Liver (tissue), 8 donors: ENCODE measurements at regions not wholly inside any gene's neighbourhood (a gene's known extent, or its start where the extent isn't known, plus 50 kb on each side); places are given as distances from the start of the nearest gene placed in this dataset.

Source experiments
- DNase-seq: peaks from one replicate; pipeline ENCODE4 v3.0.0-alpha.2; 2017; ENCODE audit warnings: low spot score
- H3K27ac ChIP-seq, 2 donors: one replicate each; pipeline ENCODE4 v1.7.0; 2013; ENCODE audit warnings: inconsistent platforms in 2 of 2, low read length in 2 of 2, control low read depth in 1 of 2, low read depth in 1 of 2, mild to moderate bottlenecking in 1 of 2
- H3K27me3 ChIP-seq, 4 donors: one replicate each; pipeline versions ENCODE4 v1.6.1 to v1.7.0; 2013; ENCODE audit warnings: low read length in 3 of 4, inconsistent platforms in 1 of 4, mild to moderate bottlenecking in 1 of 4, moderate library complexity in 1 of 4; ENCODE audit not compliant: control insufficient read depth in 4 of 4, insufficient read depth in 4 of 4
- H3K36me3 ChIP-seq, 4 donors: one replicate each; pipeline versions ENCODE4 v1.6.1 to v1.7.0; 2013; ENCODE audit warnings: low read length in 3 of 4, mild to moderate bottlenecking in 3 of 4, low read depth in 1 of 4, moderate library complexity in 1 of 4; ENCODE audit not compliant: control insufficient read depth in 4 of 4, insufficient read depth in 3 of 4
- H3K4me1 ChIP-seq, 4 donors: one replicate each; pipeline versions ENCODE4 v1.6.1 to v1.7.0; 2013; ENCODE audit warnings: low read length in 3 of 4, mild to moderate bottlenecking in 3 of 4, moderate library complexity in 1 of 4; ENCODE audit not compliant: control insufficient read depth in 4 of 4, insufficient read depth in 4 of 4
- H3K4me3 ChIP-seq, 3 donors: one replicate each; pipeline versions ENCODE4 v1.6.1 to v1.7.0; 2013; ENCODE audit warnings: low read length in 3 of 3, control low read depth in 1 of 3, low read depth in 1 of 3, mild to moderate bottlenecking in 1 of 3
- H3K9ac ChIP-seq, 2 donors: one replicate each; pipeline ENCODE4 v1.7.0; 2013; ENCODE audit warnings: low read length in 2 of 2, mild to moderate bottlenecking in 2 of 2, moderate library complexity in 2 of 2, control low read depth in 1 of 2, low read depth in 1 of 2
- H3K9me3 ChIP-seq, 4 donors: one replicate each; pipeline versions ENCODE4 v1.6.1 to v1.7.0; 2013; ENCODE audit warnings: low read length in 3 of 4; ENCODE audit not compliant: control insufficient read depth in 4 of 4
- EGR1 ChIP-seq, 2 donors: IDR thresholded peaks; 2 replicates each; pipeline ENCODE4 v1.6.1; 2016 to 2018; ENCODE audit warnings: antibody characterized with exemption in 2 of 2, low read depth in 2 of 2
- FOXA1 ChIP-seq: IDR thresholded peaks from 2 replicates; pipeline ENCODE4 v1.6.1; 2016; ENCODE audit warnings: antibody characterized with exemption
- FOXA2 ChIP-seq: IDR thresholded peaks from 2 replicates; pipeline ENCODE4 v1.6.1; 2016; ENCODE audit warnings: antibody characterized with exemption
- GABPA ChIP-seq, 2 donors: IDR thresholded peaks in 1 of 2; conservative IDR thresholded peaks in 1 of 2; 2 replicates each; pipeline ENCODE4 v1.6.1; 2016; ENCODE audit warnings: antibody characterized with exemption in 2 of 2, mild to moderate bottlenecking in 1 of 2, moderate library complexity in 1 of 2
- HNF4A ChIP-seq, 2 donors: conservative IDR thresholded peaks; 2 replicates each; pipeline ENCODE4 v1.6.1; 2016; ENCODE audit warnings: antibody characterized with exemption in 2 of 2, mild to moderate bottlenecking in 2 of 2
- HNF4G ChIP-seq: IDR thresholded peaks from 2 replicates; pipeline ENCODE4 v1.6.1; 2016; ENCODE audit warnings: antibody characterized with exemption
- JUND ChIP-seq, 2 donors: IDR thresholded peaks; 2 replicates each; pipeline ENCODE4 v1.6.1; 2016; ENCODE audit warnings: antibody characterized with exemption in 2 of 2
- NR2F2 ChIP-seq: IDR thresholded peaks from 2 replicates; pipeline ENCODE4 v1.6.1; 2016; ENCODE audit warnings: antibody characterized with exemption
- RAD21 ChIP-seq, 2 donors: IDR thresholded peaks; 2 replicates each; pipeline ENCODE4 v1.6.1; 2016; ENCODE audit warnings: antibody characterized with exemption in 2 of 2, mild to moderate bottlenecking in 2 of 2
- RXRA ChIP-seq, 2 donors: IDR thresholded peaks; 2 replicates each; pipeline ENCODE4 v1.6.1; 2017 to 2018; ENCODE audit warnings: antibody characterized with exemption in 2 of 2, mild to moderate bottlenecking in 1 of 2
- SP1 ChIP-seq: IDR thresholded peaks from 2 replicates; pipeline ENCODE4 v1.6.1; 2018; ENCODE audit warnings: antibody characterized with exemption, mild to moderate bottlenecking
- TAF1 ChIP-seq: conservative IDR thresholded peaks from 2 replicates; pipeline ENCODE4 v1.6.1; 2016; ENCODE audit warnings: antibody characterized with exemption, mild to moderate bottlenecking
- YY1 ChIP-seq: IDR thresholded peaks from 2 replicates; pipeline ENCODE4 v1.6.1; 2016; ENCODE audit warnings: antibody characterized with exemption, mild to moderate bottlenecking
- WGBS: extraction: QIAGEN DNeasy Blood & Tissue Kit; methylation state at CpG from one replicate; pipeline ENCODE4 v1.1.7; 2013; 5-methylcytosine and 5-hydroxymethylcytosine counted together
- TF ChIP-seq, protein P1 (sequence below): fragments of 150-350 bp; IDR thresholded peaks from 2 replicates; pipeline ENCODE4 v1.5.1; 2017; ENCODE audit warnings: improper control_type of control experiment, low read depth, low read length; ENCODE audit not compliant: missing input control
- TF ChIP-seq, protein P2 (sequence below): IDR thresholded peaks from 2 replicates; pipeline ENCODE4 v1.6.1; 2016; ENCODE audit warnings: antibody characterized with exemption
- TF ChIP-seq, protein P3 (sequence below): IDR thresholded peaks from 2 replicates; pipeline ENCODE4 v1.6.1; 2016; ENCODE audit warnings: antibody characterized with exemption
- TF ChIP-seq, protein P4 (sequence below): IDR thresholded peaks from 2 replicates; pipeline ENCODE4 v1.6.1; 2016; ENCODE audit warnings: antibody characterized with exemption
- TF ChIP-seq, protein P5 (sequence below): IDR thresholded peaks from 2 replicates; pipeline ENCODE4 v1.6.1; 2016; ENCODE audit warnings: antibody characterized with exemption, mild to moderate bottlenecking
- donor health status: healthy.
- donor health status: healthy.
- donor health status: healthy.
- donor health status: healthy.
- donor health status: healthy.

DNA sequence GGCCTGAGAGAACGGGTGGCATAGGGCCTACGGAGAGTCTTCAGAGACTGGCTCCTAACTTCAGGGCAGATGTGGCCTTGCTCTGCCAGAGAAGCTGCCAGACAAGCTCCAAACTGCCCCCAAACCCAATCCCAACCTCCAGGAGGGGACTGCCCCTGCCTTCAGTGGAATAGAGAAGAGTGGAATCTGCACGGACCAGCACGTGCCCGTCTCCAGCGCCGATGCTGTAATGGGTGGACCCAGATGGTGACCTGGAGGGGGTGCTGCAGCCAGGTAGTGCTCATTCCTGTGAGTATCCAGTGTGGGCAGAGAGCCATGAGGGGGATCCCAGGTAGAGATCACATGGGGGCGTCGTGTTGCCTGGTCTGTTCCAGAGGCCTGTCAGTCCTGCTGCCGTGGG lies 73.2 kb upstream of the NKX1-1 start (continued):
- TF ChIP-seq, protein P1, sequence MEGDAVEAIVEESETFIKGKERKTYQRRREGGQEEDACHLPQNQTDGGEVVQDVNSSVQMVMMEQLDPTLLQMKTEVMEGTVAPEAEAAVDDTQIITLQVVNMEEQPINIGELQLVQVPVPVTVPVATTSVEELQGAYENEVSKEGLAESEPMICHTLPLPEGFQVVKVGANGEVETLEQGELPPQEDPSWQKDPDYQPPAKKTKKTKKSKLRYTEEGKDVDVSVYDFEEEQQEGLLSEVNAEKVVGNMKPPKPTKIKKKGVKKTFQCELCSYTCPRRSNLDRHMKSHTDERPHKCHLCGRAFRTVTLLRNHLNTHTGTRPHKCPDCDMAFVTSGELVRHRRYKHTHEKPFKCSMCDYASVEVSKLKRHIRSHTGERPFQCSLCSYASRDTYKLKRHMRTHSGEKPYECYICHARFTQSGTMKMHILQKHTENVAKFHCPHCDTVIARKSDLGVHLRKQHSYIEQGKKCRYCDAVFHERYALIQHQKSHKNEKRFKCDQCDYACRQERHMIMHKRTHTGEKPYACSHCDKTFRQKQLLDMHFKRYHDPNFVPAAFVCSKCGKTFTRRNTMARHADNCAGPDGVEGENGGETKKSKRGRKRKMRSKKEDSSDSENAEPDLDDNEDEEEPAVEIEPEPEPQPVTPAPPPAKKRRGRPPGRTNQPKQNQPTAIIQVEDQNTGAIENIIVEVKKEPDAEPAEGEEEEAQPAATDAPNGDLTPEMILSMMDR = no peak
- TF ChIP-seq FOXA1 = no peak
- TF ChIP-seq YY1 = no peak

DNA sequence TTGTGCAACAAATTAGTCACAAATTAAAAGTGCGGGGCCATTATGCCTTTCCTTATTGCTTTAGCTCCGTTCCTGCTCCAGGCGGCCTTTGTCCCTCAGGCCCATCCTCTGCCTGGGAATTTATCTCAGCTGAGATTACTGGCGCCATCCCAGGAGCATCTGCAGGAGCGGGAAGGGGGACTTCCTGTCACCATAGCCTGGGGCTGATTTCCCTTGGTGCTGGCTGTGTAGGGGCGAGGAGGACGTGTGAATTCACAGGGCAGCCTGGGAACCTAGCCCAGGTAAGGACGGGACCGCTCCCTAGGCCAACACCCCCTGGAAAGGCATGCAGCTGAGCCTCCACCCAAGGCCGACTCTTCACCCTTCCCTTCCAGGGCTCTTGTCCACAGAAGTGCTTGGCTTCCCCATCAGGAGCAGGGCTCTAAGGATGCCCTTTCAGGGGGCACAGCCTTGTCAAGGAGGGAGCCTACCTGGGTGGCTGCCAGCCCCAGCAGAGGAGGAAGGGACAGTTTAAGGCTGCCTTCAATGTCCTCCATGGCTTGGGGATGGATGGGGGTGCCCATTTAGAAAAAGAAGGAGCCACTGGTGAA lies 72.6 kb upstream of the NKX1-1 start:
- Histone ChIP-seq H3K4me3 (no peak overlapping the region), H3K9ac (no peak overlapping the region), H3K27ac (no peak overlapping the region), H3K9me3 (peaks cover 5 to 23% (median 12%) of the 10 kb centered on the region in 4 donors), H3K27me3 (peaks cover 0 to 4% (median 0%) of the 10 kb centered on the region in 4 donors), H3K36me3 (no peaks in the 10 kb centered on the region), H3K4me1 (no peaks in the 10 kb centered on the region)
- no peak for DNase-seq
- TF ChIP-seq FOXA1 (no peak), EGR1 (IDR thresholded peaks at IDR 0.05; ENCODE audit: low read depth in 2 of 2) (no peak), FOXA2 (no peak), GABPA (IDR thresholded peaks at IDR 0.05 in 1 of 2, conservative IDR thresholded peaks at IDR 0.05 in 1 of 2) (no peak), YY1 (no peak), RAD21 (IDR thresholded peaks at IDR 0.05) (no peak), RXRA (IDR thresholded peaks at IDR 0.05) (no peak), TAF1 (no peak), HNF4A (conservative IDR thresholded peaks at IDR 0.05) (no peak), SP1 (no peak), JUND (IDR thresholded peaks at IDR 0.05) (no peak), NR2F2 (no peak), HNF4G (no peak)
- TF ChIP-seq, protein P2, sequence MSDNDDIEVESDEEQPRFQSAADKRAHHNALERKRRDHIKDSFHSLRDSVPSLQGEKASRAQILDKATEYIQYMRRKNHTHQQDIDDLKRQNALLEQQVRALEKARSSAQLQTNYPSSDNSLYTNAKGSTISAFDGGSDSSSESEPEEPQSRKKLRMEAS = no peak
- TF ChIP-seq, protein P3, sequence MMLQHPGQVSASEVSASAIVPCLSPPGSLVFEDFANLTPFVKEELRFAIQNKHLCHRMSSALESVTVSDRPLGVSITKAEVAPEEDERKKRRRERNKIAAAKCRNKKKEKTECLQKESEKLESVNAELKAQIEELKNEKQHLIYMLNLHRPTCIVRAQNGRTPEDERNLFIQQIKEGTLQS = no peak
- TF ChIP-seq, protein P1 = no peak
- TF ChIP-seq, protein P4, sequence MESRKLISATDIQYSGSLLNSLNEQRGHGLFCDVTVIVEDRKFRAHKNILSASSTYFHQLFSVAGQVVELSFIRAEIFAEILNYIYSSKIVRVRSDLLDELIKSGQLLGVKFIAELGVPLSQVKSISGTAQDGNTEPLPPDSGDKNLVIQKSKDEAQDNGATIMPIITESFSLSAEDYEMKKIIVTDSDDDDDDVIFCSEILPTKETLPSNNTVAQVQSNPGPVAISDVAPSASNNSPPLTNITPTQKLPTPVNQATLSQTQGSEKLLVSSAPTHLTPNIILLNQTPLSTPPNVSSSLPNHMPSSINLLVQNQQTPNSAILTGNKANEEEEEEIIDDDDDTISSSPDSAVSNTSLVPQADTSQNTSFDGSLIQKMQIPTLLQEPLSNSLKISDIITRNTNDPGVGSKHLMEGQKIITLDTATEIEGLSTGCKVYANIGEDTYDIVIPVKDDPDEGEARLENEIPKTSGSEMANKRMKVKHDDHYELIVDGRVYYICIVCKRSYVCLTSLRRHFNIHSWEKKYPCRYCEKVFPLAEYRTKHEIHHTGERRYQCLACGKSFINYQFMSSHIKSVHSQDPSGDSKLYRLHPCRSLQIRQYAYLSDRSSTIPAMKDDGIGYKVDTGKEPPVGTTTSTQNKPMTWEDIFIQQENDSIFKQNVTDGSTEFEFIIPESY = no peak
- TF ChIP-seq, protein P5, sequence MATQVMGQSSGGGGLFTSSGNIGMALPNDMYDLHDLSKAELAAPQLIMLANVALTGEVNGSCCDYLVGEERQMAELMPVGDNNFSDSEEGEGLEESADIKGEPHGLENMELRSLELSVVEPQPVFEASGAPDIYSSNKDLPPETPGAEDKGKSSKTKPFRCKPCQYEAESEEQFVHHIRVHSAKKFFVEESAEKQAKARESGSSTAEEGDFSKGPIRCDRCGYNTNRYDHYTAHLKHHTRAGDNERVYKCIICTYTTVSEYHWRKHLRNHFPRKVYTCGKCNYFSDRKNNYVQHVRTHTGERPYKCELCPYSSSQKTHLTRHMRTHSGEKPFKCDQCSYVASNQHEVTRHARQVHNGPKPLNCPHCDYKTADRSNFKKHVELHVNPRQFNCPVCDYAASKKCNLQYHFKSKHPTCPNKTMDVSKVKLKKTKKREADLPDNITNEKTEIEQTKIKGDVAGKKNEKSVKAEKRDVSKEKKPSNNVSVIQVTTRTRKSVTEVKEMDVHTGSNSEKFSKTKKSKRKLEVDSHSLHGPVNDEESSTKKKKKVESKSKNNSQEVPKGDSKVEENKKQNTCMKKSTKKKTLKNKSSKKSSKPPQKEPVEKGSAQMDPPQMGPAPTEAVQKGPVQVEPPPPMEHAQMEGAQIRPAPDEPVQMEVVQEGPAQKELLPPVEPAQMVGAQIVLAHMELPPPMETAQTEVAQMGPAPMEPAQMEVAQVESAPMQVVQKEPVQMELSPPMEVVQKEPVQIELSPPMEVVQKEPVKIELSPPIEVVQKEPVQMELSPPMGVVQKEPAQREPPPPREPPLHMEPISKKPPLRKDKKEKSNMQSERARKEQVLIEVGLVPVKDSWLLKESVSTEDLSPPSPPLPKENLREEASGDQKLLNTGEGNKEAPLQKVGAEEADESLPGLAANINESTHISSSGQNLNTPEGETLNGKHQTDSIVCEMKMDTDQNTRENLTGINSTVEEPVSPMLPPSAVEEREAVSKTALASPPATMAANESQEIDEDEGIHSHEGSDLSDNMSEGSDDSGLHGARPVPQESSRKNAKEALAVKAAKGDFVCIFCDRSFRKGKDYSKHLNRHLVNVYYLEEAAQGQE = no peak
- 45% methylated on average over 10 of the region's 10 CpGs for WGBS
